Lung microvascular endothelial cell (primary cell): ENCODE measurements at regions not wholly inside any gene's neighbourhood (a gene's known extent, or its start where the extent isn't known, plus 50 kb on each side); places are given as distances from the start of the nearest gene placed in this dataset.

ENCODE experiments used
- DNase-seq, 2 donors: peaks; one replicate each; pipeline versions ENCODE4 v3.0.0 to v3.0.0-alpha.2; 2010; ENCODE audit warnings: low read depth in 2 of 2

- no peak for DNase-seq
Measured at GRCh38 chr20:50404419-50405234, 105.6 kb upstream of the PTPN1 start.

GRCh38 chr20:50405235-50405914, 104.8 kb upstream of the PTPN1 start:
- no peak for DNase-seq

GRCh38 chr20:50405915-50406609, 104.1 kb upstream of the PTPN1 start:
- DNase-seq: no peak

- DNase-seq: no peak
Measured at GRCh38 chr20:50406610-50407136, 103.5 kb upstream of the PTPN1 start.

- no peak for DNase-seq
Measured at GRCh38 chr20:50408526-50409364, 101.4 kb upstream of the PTPN1 start.

DNA sequence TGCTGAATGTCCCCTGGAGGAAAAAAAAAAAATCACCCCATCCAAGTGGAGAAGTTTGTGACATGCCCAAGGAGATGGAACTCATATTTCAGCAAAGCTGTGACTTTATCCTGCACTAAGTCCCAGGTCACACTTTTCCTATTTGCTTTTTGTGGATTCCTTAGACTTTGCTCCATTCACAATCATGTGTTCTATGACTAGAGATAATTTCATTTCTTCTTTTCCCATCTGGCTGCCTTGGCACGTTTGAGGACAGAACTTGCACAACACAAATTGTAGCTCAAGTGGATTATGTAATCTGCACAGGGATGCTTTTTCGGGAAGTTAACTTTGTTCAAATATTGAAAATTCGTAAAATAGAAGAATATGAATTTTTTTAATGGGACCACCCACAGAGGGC, 100.7 kb upstream of the PTPN1 start:
- no peak for DNase-seq

- DNase-seq: no peak
Measured at GRCh38 chr20:50410343-50410742, 99.8 kb upstream of the PTPN1 start.

GRCh38 chr20:50412069-50412468, 98.1 kb upstream of the PTPN1 start:
- no peak for DNase-seq

GRCh38 chr20:50412499-50412898, 97.7 kb upstream of the PTPN1 start:
- DNase-seq: no peak

GRCh38 chr20:50413088-50413500, 97.1 kb upstream of the PTPN1 start:
- no peak for DNase-seq

- no peak for DNase-seq
Measured at GRCh38 chr20:50415021-50415515, 95.1 kb upstream of the PTPN1 start.

- peak; percentile 74 to 97 for DNase-seq
Measured at GRCh38 chr20:50415516-50416268, 94.5 kb upstream of the PTPN1 start.

DNA sequence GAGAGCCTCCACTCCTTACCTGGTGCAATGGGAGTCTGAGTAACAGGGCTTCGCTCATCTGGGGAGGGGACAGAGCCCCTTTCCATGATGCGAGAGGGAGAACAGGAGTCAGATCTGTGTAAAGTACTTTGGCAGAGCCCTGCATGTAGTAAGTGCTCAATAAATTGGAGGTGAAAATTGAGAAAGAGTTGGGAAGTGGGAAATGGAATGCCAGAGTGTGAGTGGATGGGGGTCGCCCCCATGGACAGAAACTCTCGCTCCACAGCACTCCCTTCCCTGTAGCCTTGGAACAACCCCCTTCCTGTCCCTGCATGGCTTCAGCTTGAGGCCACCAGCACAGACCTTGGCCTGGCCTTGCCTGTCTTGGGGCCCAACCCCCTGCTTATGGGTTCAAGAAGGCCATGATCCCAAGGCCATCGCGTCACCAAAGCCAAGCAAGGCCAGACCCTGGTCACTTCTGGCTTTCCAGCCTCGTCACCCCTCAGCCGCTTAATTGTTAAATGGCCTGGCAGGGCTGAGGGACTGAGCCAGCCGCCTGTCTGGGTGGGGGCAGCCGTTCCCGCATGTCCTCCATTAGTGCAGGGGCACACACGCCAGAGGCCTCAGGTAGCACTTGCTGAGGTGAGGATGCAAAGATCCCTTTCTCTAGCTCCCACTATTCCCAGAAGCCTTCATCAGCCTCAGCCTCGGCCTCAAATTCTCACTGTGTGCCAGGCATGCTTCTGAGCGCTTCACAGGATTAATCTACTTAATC, 93.7 kb upstream of the PTPN1 start:
- DNase-seq: no peak

- no peak for DNase-seq
Measured at GRCh38 chr20:50417023-50417329, 93.2 kb upstream of the PTPN1 start.

DNA sequence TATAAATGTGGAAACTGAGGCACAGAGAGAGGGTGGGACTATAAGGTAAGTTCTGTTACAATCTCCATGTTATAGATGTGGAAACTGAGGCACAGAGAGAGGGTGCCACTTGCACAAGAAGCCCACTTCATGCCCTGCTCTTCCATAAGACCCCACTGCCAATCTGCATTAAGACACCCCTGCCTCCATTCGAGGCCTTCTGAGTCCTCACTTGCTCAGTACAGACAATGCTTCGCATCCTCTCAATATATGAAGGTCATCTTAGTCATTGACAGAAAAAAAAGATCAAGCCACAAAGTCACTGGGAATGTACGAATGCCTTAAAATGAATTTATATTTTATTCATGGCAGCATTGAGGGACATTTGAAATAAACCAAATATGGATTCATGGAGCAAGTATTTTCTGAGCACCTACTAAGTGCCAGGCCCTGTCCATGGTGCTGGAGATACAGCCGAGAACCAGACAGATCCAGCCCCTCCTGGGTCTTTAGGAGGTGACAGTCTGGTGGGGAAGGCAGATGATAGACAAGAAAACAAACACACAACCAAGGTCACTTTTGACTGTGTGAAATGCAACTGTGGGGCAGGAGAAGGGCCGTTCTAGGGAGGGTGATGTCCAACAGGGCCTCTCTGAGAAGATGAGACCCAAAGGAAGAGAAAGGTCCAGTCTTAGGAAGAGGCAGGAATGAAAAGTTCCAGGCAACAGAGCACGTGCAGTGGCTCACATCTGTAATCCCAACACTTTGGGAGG, 92.5 kb upstream of the PTPN1 start:
- no peak for DNase-seq

GRCh38 chr20:50418890-50419642, 91.1 kb upstream of the PTPN1 start:
- no peak for DNase-seq

DNA sequence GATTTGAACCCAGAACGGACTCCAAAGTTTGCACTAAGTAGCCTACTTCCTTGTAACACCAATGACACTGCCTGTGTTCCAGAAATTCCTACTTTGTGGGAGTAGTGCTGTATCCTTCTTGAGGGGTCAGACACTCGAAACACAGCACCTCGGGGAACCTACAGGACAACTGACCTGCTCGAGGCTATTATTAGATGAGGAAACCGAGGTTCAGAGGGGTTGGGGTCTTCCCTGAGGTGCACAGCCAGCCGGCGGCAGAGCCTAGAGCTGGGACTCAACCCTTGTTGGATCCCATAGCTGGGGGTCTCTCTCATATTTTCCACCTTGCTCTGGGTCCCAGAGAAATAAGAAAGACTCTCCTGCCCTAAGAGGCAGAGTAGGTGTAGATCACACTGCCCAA, 89.8 kb upstream of the PTPN1 start:
- DNase-seq: no peak
